ENCODE measurements at regions not wholly inside any gene's neighbourhood (a gene's known extent, or its start where the extent isn't known, plus 50 kb on each side); places are given as distances from the start of the nearest gene placed in this dataset.

GRCh38 chr15:67980773-67981685 is 73.1 kb upstream of the PIAS1 start:
- no peak for DNase-seq (ENCODE audit: low read depth in 3 of 3)

- no peak for DNase-seq (ENCODE audit: low read depth in 3 of 3)
Measured at GRCh38 chr15:67981848-67982247, 72.3 kb upstream of the PIAS1 start.

- DNase-seq (ENCODE audit: low read depth in 3 of 3) = no peak
Measured at GRCh38 chr15:67991706-67992105, 62.4 kb upstream of the PIAS1 start.

DNA sequence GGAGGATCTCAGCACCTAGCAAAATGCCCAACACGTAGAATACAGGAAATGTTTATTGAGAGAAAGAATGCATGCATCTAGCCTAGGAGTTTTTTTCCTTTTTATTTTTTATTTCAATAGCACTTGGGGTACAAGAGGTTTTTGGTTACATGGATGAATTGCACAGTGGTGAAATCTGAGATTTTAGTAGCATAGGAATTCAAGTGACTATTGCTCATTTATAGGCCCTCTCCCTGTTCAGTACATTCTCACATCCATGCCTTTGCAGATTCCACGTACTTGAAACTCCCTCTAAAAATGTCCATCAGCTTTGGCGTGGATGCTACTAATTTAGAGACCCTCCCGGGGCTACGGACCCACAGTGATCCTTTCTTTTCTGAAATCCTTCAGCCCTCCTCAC is 61.7 kb upstream of the PIAS1 start:
- no peak for DNase-seq (ENCODE audit: low read depth in 3 of 3)

- DNase-seq (ENCODE audit: low read depth in 3 of 3) = no peak
Measured at GRCh38 chr15:67992834-67993233, 61.3 kb upstream of the PIAS1 start.

- DNase-seq (ENCODE audit: low read depth in 3 of 3) = no peak
Measured at GRCh38 chr15:67997996-67998395, 56.1 kb upstream of the PIAS1 start.

DNA sequence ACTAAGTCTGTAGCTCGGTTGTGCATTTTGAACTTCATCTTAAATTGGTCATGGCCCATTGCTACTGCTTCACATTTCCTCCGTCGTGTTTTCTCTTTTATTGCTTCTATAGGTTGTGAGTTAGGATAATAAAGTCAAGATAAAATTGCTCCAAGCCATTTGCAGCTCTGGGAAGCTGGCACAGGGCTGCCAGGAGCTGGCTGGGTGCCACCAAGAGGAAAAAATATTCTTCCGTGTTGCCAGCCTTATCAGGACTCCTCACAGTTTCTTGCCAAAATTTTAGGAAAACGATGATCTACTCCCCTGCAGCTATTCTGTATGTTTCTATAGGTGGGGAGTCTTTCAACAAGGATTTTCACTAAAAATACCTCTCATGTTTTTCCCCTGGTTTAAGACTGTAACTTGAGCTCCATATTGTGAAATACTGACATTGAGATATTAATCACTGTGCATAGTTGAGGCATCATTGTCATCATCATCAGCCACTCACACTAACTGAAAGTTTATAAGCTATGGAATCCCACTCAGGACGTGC is 55.4 kb upstream of the PIAS1 start:
- no peak for DNase-seq (ENCODE audit: low read depth in 3 of 3)

- DNase-seq (ENCODE audit: low read depth in 3 of 3) = no peak
Measured at GRCh38 chr15:67999320-68000100, 54.6 kb upstream of the PIAS1 start.

DNA sequence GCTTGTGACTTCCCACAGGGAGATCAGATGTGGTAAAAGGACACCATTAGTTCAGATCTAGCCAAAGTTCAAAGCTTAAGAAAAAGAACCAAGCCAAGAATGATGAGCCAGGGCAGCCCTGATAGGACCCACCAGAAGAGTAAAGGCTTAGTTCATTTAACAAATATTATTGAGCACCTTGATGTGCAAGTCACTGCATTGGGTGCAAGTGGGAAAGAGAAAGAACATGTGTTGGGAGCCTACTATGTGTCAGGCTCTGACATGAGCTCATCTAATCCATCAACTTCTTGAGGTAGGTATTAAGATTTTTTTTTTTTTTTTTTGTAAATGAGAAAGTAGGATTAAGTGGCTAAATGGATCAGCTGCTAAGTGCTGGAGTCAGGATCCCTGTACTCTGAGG is 53.4 kb upstream of the PIAS1 start:
- DNase-seq (ENCODE audit: low read depth in 3 of 3) = no peak

GRCh38 chr15:68001811-68002210 is 52.3 kb upstream of the PIAS1 start:
- DNase-seq (ENCODE audit: low read depth in 3 of 3) = no peak

- no peak for DNase-seq (ENCODE audit: low read depth in 3 of 3)
Measured at GRCh38 chr15:68003297-68003696, 50.8 kb upstream of the PIAS1 start.
